Erythroblast (primary cell): ENCODE measurements at regions not wholly inside any gene's neighbourhood (a gene's known extent, or its start where the extent isn't known, plus 50 kb on each side); places are given as distances from the start of the nearest gene placed in this dataset.

Experiments used
- GATA1 ChIP-seq: IDR thresholded peaks from 2 replicates; pipeline ENCODE4 v1.6.1; 2011; ENCODE audit warnings: low read depth, mild to moderate bottlenecking, control low read depth, low read length, moderate library complexity
- POLR2A ChIP-seq: IDR thresholded peaks from 2 replicates; pipeline ENCODE4 v1.6.1; 2011; ENCODE audit warnings: mild to moderate bottlenecking, low read length

- TF ChIP-seq POLR2A (no peak), GATA1 (no peak)
Measured at GRCh38 chr12:5272018-5272785, 159.7 kb upstream of the NTF3 start.
